Spleen (tissue), 11 donors: ENCODE measurements at regions not wholly inside any gene's neighbourhood (a gene's known extent, or its start where the extent isn't known, plus 50 kb on each side); places are given as distances from the start of the nearest gene placed in this dataset.

Source experiments
- DNase-seq: peaks from one replicate; pipeline ENCODE4 v3.0.0-alpha.2; 2020
- H3K27ac ChIP-seq, 8 donors: fragments of 200-600 bp; sonication (generic) in 7 of 8; 1 replicate in 4 of 8; 2 replicates in 4 of 8; pipeline versions ENCODE4 v1.5.0 to v1.8.0; 2016 to 2021; ENCODE audit warnings: inconsistent platforms in 4 of 8, mild to moderate bottlenecking in 4 of 8, moderate library complexity in 1 of 8
- H3K27me3 ChIP-seq, 7 donors: fragments of 200-600 bp; sonication (generic) in 6 of 7; replicated peaks in 1 of 7; 1 replicate in 4 of 7; 2 replicates in 3 of 7; pipeline versions ENCODE4 v1.5.0 to v1.8.0; 2016 to 2021; ENCODE audit warnings: inconsistent platforms in 3 of 7, mild to moderate bottlenecking in 1 of 7
- H3K36me3 ChIP-seq, 6 donors: fragments of 200-600 bp; sonication (generic) in 5 of 6; 1 replicate in 4 of 6; 2 replicates in 2 of 6; pipeline versions ENCODE4 v1.5.0 to v1.8.0; 2016 to 2021; ENCODE audit warnings: inconsistent platforms in 2 of 6
- H3K4me1 ChIP-seq, 6 donors: fragments of 200-600 bp; sonication (generic) in 5 of 6; 1 replicate in 3 of 6; 2 replicates in 3 of 6; pipeline versions ENCODE4 v1.5.0 to v1.8.0; 2016 to 2021; ENCODE audit warnings: inconsistent platforms in 3 of 6
- H3K4me3 ChIP-seq, 8 donors: fragments of 200-600 bp; sonication (generic) in 7 of 8; 1 replicate in 4 of 8; 2 replicates in 4 of 8; pipeline versions ENCODE4 v1.5.0 to v1.8.0; 2016 to 2021; ENCODE audit warnings: inconsistent platforms in 4 of 8, mild to moderate bottlenecking in 4 of 8, moderate library complexity in 2 of 8
- H3K9me3 ChIP-seq, 8 donors: fragments of 200-600 bp; sonication (generic) in 7 of 8; 1 replicate in 4 of 8; 2 replicates in 4 of 8; pipeline versions ENCODE4 v1.5.0 to v1.8.0; 2016 to 2021; ENCODE audit warnings: inconsistent platforms in 4 of 8
- CTCF ChIP-seq, 11 experiments: fragments of 200-600 bp in 7 of 11; fragments of 450-650 bp in 4 of 11; sonication (generic) in 4 of 11; IDR thresholded peaks in 8 of 11; conservative IDR thresholded peaks in 3 of 11; 1 replicate in 7 of 11; 2 replicates in 4 of 11; pipeline versions ENCODE4 v1.4.0 to v1.8.0; 2016 to 2021; ENCODE audit warnings: antibody characterized with exemption in 11 of 11, inconsistent platforms in 4 of 11, mild to moderate bottlenecking in 1 of 11
- POLR2A ChIP-seq, 3 donors: fragments of 450-650 bp; IDR thresholded peaks; one replicate each; pipeline ENCODE4 v1.5.1; 2017; ENCODE audit warnings: antibody characterized with exemption in 3 of 3, mild to moderate bottlenecking in 1 of 3
- POLR2AphosphoS5 ChIP-seq, 3 donors: sonication (generic); formaldehyde crosslinking; IDR thresholded peaks; one replicate each; pipeline ENCODE4 v1.5.1; 2017; ENCODE audit warnings: antibody characterized with exemption in 3 of 3
- WGBS, 5 donors: extraction: QIAGEN DNeasy Blood & Tissue Kit in 3 of 5; methylation state at CpG; one replicate each; pipeline versions ENCODE4 v1.1.5 to v1.1.7; 2013 to 2018; 5-methylcytosine and 5-hydroxymethylcytosine counted together
- intact Hi-C: fragments of 100-400 bp; cut with DNase I; formaldehyde crosslinking; loops from one replicate; pipeline ENCODE4 v1.15.0; 2023; ENCODE audit warnings: low total_unique reads
- donor health status: healthy with polysubstance abuse.
- donor health status: DM: no; HTN: no; CAD: no; lungs with moderate emphysema.
- donor health status: DM: no; HTN: no; CAD: no.
- donor health status: Bipolar disorder and iron deficiency.
- donor health status: healthy.
- donor health status: DM: no; HTN: no; CAD: no.
- donor health status: DM: yes; HTN: yes; CAD: no.

DNA sequence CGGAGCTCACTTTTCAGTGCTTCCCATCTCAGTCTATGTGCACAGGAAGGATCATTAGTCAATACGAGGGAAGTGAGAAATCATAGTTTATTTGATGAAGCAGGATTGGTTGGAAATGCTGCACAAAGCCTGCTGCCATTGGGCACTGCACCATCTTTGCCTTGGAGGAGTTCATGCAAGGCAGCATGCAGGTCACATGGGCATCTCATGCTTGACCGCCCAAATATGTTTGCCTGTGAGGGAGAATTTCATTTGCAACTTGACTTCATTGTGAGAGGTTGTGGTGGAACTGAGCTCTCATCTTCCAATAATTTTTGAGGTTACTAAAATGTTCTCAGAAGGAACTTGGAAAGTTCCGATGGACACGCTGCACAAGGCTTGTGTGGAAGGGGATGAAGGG, 83.9 kb upstream of the SYNDIG1 start:
- DNase-seq: no peak
- no peak for TF ChIP-seq CTCF (IDR thresholded peaks at IDR 0.05 in 8 of 11, conservative IDR thresholded peaks at IDR 0.05 in 3 of 11)
- no peak for TF ChIP-seq POLR2AphosphoS5 (IDR thresholded peaks at IDR 0.05)
- no peak for TF ChIP-seq POLR2A (IDR thresholded peaks at IDR 0.05)
- Histone ChIP-seq H3K27me3 (peaks cover 0 to 7% (median 0%) of the 10 kb centered on the region in 7 donors), H3K4me3 (no peak overlapping the region), H3K27ac (no peak overlapping the region), H3K36me3 (no peaks in the 10 kb centered on the region), H3K9me3 (no peaks in the 10 kb centered on the region), H3K4me1 (peaks cover 0 to 8% (median 0%) of the 10 kb centered on the region in 6 donors)
- intact Hi-C loops: no loop called here
- WGBS, 5 donors: 75 to 86% (median 81%) methylated on average over 4 to 5 of the region's 5 CpGs

DNA sequence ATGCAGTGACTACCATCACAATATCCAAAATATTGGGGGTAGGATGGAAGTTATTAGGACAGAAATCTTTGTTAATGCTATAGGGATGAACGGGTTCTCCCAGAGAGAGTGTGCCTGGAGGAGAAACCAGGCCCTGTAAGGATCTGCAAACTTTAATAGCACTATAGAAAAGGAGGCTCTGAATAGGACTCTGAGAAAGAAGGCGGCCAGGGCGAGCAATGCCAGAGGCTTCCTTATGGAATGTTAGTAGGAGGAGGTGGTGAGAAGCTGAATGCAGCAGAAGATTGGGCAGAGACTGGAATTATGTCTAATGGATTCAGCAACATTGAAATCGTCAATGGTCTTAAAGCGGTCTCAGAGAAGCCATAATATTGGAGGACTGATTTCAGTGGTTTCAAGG, 84.6 kb upstream of the SYNDIG1 start:
- Histone ChIP-seq H3K27ac (no peak overlapping the region), H3K36me3 (no peaks in the 10 kb centered on the region), H3K9me3 (no peaks in the 10 kb centered on the region), H3K4me3 (no peak overlapping the region), H3K4me1 (peaks cover 0 to 8% (median 0%) of the 10 kb centered on the region in 6 donors), H3K27me3 (peaks cover 0 to 7% (median 0%) of the 10 kb centered on the region in 7 donors)
- 78 to 89% (median 84%) methylated on average over 5 of the region's 5 CpGs for WGBS, 5 donors
- intact Hi-C loops: no loop called here
- DNase-seq: no peak
- TF ChIP-seq POLR2AphosphoS5 (IDR thresholded peaks at IDR 0.05): no peak
- no peak for TF ChIP-seq POLR2A (IDR thresholded peaks at IDR 0.05)
- TF ChIP-seq CTCF (IDR thresholded peaks at IDR 0.05 in 8 of 11, conservative IDR thresholded peaks at IDR 0.05 in 3 of 11): no peak

DNA sequence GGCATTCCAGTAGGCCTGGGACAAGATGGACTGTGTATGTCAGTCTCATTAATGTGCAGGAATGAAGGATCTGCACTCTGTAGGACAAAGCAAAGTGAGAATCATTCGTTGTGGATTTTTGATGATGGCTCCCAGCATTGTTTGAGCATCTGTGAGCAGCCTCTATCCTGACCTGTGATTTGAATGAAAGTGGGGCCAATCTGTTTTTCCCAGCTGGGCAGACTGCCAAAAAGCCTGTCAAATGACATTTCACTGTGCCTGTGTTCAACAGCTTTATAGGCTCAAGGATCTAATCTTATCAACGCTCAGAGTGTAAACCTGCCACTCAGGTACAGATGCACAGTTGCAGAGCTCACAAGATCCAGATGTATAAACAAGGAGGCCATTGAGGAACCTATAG, 86.7 kb upstream of the SYNDIG1 start:
- Histone ChIP-seq H3K36me3 (no peaks in the 10 kb centered on the region), H3K4me3 (no peak overlapping the region), H3K4me1 (no peaks in the 10 kb centered on the region), H3K27ac (no peak overlapping the region), H3K9me3 (no peaks in the 10 kb centered on the region), H3K27me3 (peaks cover 0 to 3% (median 0%) of the 10 kb centered on the region in 7 donors)
- TF ChIP-seq CTCF (IDR thresholded peaks at IDR 0.05 in 8 of 11, conservative IDR thresholded peaks at IDR 0.05 in 3 of 11) (no peak), POLR2AphosphoS5 (IDR thresholded peaks at IDR 0.05) (no peak), POLR2A (IDR thresholded peaks at IDR 0.05) (no peak)
- 29 to 63% (median 38%) methylated on average over 2 of the region's 2 CpGs for WGBS, 5 donors
- intact Hi-C loops: no loop called here
- no peak for DNase-seq

- H3K4me1 ChIP-seq: no peaks in the 10 kb centered on the region
- no peak for TF ChIP-seq CTCF (IDR thresholded peaks at IDR 0.05 in 8 of 11, conservative IDR thresholded peaks at IDR 0.05 in 3 of 11)
- no peak for TF ChIP-seq POLR2A (IDR thresholded peaks at IDR 0.05)
- TF ChIP-seq POLR2AphosphoS5 (IDR thresholded peaks at IDR 0.05): no peak
- H3K9me3 ChIP-seq: no peaks in the 10 kb centered on the region
- H3K4me3 ChIP-seq: no peak overlapping the region
- H3K27ac ChIP-seq: no peak overlapping the region
- no peaks in the 10 kb centered on the region for H3K36me3 ChIP-seq
- H3K27me3 ChIP-seq: peaks cover 0 to 3% (median 0%) of the 10 kb centered on the region in 7 donors
- intact Hi-C loops: no loop called here
- no peak for DNase-seq
- 40 to 71% (median 51%) methylated on average over 7 of the region's 7 CpGs for WGBS, 5 donors
These were observed 87.1 kb upstream of the SYNDIG1 start for GRCh38 chr20:24382331-24382730.
